HG03432 (cell line): ENCODE measurements at regions not wholly inside any gene's neighbourhood (a gene's known extent, or its start where the extent isn't known, plus 50 kb on each side); places are given as distances from the start of the nearest gene placed in this dataset.
"Not testable (repeated sequence)": the region's sequence is repeated elsewhere in the genome, so short reads cannot be mapped to it uniquely, and the experiment has no call there.

ENCODE experiments used
- ATAC-seq: cut with Tn5 transposase; IDR thresholded peaks from one replicate; pipeline ENCODE4 v1.9.1; 2021; ENCODE audit warnings: mild to moderate bottlenecking, moderate library complexity; ENCODE audit not compliant: unreplicated experiment

DNA sequence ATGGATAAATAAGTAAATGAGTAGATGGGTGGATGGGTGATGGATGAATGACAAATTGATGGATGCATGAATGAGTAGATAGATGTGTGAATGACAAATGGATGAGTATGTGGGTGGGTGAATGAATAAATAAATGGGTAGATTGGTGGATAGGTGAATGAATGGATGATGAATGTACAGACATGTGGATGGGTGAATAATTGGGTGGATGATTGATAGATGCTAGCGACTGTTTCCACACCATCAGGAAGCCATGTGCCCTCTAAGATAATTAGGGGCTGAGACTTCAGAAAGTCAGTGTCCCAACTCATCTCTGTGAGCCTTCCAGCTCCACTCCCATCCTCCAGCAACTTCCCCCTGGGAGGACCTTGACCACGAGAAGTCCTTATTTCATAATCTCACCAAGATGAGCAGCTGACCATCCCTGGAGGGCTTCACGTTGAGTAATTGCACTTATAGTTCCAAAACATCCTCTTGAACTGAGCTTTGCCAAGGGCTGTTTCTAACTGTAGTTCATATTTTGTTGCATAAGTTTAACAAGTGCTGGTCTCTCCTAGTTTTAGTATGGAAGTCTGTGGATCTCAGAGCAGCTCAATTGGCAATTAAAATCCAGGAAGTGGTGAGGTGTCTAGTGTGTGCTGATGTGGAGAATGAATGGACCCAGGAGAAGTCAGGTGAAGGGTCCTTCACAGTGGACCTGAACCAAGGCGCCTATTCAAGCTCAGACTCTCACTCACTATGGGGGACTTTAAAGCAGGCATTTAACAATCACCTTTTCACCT, 295.7 kb downstream of the ADGRD1 start:
- ATAC-seq = no peak

DNA sequence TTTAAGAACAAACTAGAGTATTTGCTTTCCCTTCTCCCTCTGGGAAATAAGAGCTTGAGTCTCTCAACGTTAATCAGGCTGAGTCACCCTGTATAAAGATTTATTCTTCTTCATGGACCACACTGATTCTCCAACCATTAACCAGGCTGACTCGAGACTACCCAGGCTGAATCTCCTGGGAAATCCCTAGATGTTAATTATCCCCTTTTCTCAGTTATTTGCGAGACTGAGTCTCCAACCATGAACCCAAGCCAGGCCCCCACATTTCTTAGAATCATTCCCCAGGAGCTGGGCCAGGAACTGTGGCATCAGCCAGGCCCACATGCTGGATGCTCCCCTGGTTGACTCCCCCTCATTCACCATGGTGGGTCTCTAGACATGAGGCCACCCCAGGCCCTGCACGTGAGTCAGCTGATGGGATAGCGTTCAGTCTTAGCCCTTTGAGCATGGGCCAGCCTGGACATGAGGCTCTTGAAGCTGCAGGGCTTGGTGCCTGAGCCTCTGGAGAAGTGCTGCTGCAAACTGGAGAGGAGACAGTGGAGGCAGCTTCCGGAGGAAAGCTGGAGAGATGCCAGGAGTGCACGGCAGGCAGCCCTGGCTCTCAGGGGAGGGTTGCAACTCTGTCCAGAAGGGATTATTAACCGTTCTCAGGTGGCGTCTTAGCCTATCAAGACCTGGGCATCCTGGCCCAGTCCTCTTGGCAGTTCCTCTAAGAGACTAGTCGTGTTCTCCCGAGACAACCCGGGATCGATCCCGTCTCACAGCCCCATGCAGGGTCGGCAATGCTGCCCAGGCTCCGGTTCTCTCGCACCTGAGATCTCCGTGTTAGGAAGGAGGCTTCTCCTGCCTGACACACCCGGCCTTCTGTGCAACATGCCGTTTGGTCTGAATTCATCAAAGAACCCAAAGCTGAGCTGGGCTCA, 296.6 kb downstream of the ADGRD1 start:
- ATAC-seq = no peak

DNA sequence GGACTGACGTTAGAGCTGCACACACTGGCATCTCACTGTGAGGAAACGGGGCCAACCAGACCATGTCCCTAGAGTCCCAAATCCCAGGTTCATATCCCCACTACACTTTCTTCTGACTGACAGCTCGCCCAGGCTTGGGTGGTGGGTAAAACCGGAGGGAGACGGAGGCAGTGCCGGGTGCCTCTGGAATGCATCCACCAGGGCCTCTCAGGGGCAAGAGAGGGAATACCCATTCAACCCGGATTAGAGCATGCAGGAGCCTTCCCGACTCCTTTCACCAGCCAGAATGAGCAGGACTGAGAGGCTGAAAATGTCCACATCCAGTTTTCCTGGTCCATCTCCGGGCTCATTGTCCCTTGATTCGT, 297.2 kb downstream of the ADGRD1 start:
- ATAC-seq = no peak

DNA sequence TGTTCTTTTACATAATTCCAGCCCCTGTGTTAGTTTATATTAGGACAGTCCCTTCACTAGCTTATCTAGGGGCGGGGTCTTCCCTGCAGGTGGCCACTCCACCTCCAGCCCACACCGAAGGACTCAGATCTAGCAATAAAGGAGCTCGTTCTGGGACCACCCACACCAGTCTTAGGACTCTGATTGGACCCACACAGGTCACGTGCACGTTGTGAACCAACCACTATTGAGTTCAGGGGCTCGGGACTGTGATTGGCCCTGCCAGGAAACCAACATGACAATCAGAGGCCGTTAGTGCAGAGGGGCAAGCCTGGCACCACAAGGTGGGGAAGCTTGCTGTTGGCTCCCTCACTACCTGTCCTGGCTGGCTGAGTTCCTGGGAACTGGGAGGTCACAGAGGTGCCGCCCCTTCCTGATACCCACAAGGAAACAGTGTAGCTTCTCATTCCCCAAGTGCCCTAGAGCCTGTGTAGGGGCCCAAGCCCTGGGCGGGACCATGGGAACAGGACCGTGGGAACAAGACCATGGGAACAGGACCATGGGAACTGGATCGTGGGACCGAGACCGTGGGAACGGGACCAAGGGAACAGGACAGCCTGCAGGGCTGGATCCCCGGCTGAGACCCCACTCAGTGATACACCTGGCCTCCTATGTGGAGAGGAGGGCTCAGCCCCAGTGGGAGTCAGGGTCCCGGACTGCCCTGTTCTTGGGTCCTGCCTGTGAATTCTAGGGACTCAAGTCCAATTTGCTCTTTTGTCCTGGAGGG, 297.8 kb downstream of the ADGRD1 start:
- ATAC-seq = no peak

DNA sequence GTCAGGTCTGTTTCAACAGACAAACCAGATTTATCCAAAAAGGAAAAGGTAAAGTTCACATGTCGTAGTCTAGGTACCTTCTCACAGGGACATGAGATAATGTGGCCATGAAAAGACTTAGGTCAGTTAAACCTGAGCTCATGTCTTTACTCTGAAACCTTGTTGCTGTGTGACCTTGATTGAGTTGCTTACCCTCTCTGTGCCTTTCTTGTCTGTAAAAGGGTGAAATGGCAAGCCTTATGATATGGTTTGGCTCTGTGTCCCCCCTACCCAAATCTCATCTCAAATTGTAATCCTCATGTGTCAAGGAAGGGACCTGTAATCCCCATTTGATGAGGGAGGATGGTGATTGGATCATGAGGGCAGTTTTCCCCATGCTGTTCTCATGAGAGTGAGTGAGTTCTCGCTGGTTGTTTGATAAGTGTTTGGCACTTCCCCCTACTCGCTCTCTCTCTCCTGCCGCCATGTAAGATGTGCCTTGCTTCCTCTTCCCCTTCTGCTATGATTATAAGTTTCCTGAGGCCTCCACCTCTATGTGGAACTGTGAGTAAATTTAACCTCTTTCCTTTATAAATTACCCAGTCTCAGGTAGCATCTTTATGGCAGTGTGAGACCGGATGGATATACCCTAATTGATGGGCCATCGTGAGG, 299.8 kb downstream of the ADGRD1 start:
- no peak for ATAC-seq

DNA sequence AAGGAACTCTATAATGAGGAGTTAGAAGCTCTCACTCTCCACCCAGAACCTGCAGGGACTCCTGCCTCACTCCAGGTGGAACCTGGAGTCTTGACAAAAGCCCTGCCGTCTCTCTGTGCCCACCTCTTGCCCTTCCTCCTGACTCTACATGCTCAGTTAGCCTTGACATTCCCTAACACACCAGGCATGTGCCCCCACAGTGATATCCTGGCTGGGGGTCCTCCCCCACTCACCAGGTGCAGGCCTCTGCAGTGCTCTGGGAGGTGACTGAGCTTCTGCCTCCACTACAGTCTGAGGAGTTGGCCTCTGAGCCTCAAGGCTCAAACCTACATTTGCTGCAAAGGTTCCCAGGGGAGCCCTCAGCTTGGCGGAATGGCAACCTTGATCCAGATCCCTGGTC, 300.7 kb downstream of the ADGRD1 start:
- ATAC-seq = no peak

DNA sequence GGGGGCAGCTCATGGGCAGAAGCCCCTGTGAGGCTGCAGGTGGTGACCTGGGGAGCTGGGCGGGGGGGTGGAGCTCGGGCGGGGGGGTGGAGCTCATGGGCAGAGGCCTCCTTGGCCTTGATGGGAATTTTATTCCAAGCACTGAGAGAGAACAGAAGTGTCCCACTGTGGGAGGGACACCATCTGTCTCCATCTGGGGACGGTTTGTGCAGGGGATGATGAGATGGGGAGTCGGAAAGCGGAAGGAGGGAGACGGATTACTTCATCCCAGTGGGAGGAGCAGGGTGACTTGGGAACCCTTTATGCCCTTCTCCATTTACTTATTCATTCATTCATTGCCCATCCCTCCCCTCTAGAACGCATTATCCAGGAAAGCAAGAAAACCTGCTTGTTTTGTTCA, 304.7 kb downstream of the ADGRD1 start:
- ATAC-seq = no peak

DNA sequence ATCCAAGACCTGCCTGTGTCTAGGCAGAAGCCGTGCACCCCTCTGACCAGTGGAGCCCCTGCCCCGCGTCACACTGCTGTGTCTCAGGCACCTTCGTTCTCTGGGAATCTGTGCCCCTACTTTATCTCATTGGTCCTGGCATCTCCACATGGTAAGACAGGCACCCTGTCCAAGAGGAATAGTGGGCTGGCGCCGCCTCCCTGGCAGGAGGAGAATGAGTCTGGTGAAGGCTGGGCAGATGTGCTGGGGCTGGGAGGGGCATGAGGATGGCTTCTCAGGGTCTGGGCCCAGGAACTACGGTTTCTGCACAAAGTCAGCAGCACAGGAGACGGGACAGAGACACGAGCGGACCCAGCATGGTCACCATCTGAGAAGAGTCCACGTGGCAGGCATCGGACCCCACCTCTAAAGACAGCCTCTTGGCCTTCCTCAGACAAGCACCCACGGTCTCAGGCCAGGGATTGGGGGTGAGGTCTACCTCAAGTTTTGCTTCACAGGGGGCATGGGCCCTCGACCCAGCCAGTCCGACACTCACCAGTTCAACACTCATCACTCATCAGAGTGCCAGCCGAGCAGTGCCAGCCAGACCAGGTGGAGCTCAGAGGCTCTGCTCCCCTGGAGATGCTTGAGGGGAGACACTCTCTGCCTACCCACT, 306.7 kb downstream of the ADGRD1 start:
- ATAC-seq = no peak

DNA sequence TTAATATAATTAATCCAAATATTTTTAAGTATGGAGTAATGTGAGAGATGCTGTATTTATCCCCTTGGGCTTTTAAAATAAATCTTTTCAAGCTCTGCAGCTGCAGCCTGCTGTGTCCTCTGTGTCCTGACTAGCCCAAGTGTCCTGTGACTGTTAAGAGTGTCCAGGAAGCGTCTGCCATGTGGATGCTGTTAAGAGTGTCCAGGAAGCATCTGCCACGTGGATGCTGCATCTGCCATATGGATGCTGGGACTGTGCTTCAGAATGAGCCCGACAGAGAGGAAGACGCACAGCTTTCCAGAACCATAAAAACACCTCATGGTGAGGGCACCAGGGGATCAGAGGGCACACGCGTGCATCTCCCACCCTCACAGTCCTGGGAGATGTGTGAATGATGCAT, 307.2 kb downstream of the ADGRD1 start:
- no peak for ATAC-seq

DNA sequence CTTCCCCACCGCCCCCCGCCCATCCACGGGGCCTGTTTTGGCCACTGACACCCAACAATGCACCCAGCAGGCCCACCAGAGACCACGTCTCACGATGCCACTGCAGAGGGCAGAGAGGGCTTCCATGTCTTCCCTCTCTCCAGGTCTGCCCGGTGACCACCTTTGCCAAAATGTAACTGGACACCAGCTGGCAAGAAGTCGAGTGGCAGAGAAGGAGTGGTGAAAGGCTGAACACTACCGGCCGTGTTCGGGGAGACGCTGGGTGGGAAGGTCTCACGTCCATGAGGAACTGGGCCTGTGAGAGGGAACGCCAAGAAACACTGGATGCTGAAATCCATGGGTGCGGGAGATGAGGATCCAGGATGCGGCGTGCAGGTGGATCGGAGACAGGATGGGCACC, 308.2 kb downstream of the ADGRD1 start:
- ATAC-seq = no peak

DNA sequence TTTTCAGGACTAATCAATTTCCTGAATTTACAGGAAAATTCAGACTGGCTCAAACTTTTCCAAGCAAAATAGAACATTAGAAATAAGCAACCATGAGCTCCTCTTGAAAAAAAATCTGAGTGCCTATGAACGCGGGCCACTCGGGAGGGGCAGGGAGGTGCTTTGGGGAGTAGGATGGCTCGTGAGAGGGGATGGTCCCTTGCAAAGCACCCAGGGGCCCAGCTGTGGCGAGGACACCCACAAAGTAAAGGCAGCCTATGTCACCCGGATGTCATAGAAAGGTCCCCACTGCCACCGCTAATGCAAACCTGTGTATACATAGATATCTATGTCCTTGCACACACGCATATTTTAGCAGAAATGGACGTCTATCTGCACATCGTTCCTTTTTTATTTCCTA, 309.9 kb downstream of the ADGRD1 start:
- no peak for ATAC-seq

DNA sequence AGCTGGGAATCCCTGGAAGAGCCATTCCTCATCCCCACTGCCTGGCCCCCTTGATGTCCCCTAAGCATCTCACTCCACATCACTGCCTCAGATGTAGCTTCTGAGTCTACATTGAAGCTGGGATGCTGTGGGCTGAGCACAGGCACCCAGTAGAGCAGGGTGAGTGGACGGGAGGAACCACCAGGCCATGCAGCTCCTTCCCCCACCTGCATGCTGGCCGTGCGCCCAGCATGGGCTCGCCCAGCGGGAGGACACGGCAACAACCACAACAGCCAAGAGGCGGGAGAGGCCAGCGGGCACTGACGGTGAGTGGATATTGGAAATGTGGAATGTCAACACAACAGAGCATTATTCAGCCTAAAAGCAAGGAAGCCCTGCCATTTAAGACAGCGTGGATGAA, 310.9 kb downstream of the ADGRD1 start:
- no peak for ATAC-seq

DNA sequence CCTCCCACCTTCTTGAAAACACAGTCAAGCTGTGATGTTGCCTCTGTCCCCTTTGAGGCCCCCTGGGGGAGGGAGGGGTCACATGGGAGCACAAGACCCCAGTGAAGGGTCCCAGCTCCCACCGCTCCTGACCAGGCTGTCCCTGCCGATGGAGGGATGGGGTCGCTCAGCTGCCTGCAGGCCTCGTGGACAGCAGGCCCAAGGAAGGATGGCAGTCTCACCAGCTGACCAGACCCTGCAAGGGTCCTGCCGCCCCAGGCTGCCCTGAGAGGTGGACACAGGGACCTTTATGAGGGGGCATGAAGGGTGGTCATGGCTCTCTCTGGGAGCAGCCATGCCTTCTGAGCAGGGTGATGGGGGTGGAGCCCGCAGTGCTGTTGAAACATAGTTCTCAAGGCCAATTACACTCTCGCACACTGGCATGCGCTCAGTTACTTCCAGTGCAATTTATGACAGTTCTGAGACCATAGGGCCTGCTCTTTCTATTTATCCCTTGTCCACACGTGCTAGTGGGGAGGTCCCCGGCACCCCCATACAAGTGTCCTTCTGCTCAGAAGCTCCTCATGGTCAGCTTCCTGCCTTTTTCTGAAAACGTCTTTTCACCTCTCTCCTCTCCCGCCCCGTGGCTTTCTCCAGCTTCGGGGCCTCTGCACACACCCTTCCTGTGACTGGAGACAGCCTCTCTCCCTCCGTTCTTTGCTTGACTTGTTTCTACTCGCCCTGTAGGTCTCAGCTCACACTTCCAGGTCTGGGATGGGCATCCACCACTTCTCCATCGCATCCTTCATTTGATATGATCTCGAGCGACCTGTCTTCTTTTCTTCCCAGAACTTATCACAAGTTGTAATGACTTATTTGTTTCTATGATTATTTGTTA, 313.1 kb downstream of the ADGRD1 start:
- no peak for ATAC-seq

DNA sequence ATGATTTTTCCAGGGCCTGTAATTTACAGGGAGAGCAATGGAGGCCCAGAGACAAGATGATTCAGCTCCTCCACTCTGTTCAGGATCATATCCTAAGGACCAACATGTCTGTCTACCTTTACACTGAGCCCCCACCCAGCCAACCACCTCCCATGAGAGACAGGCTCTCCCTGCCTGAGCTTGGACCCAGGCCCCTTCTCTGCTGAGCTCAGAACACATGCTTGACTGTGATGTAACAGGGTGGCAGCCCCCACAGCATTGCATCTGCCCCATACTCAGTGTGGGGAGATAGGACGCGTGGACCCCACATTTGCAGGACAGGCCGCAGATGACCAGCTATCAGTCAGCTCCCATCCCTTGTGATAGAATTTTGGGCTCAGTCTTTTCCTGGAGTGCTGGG, 313.9 kb downstream of the ADGRD1 start:
- no peak for ATAC-seq

DNA sequence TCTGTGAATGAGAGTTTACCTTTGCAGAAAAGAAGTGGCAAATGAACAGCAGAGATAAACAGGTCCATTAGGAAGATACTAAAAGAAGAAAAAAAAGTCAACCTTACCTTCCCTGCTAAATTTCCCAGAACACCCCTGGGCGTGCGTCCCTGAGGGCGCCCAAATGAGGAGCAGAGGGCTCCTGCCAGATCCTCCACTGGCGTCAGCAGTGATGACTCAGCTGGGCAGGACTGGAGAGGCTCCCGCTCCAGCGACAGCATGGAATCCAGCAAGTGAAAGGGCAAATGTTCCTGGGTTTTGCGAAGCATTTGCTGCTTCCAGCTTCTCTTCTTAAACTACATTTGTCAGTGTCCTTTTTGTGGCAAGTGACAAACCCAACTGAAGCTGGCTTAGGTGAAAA, 314.4 kb downstream of the ADGRD1 start:
- ATAC-seq = not testable (repeated sequence)

DNA sequence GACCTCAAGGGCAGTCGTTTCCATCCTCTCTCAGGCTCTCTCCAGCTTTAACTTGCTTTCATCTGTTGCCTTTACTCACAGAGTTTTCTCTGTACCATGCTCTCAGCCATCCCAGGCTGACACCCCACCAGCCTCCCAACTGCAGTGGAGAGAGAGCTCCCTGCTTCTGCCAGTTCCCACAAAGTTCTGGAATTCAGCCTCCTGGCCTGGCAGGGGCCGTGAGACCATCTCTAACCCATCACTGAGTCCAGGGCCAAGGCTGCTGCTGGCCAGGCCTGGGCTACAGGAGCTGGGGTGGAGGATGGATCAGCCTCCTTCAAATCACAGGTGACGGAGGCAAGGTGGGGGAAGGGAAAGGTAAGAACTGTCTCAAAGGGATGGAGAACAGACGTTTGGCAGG, 314.9 kb downstream of the ADGRD1 start:
- not testable (repeated sequence) for ATAC-seq

DNA sequence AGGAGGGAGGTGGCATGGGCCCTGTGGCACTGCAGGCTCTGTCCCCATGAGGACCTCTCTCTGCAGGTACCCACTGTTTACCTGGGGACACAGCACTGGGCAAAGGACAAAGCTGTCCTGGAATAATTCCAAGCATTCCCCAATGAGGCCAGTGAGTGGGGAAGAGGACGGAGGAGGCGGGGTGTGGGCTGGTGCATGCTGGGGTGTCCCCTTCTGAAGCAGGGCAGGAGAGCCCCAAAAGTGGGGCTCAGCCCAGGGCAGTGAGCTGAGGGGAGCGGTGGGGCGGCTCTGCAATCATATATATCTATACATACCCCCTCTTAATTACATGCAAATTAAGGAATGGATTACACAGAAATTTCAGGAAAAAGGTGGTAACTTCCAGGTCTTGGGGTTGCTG, 315.8 kb downstream of the ADGRD1 start:
- no peak for ATAC-seq

DNA sequence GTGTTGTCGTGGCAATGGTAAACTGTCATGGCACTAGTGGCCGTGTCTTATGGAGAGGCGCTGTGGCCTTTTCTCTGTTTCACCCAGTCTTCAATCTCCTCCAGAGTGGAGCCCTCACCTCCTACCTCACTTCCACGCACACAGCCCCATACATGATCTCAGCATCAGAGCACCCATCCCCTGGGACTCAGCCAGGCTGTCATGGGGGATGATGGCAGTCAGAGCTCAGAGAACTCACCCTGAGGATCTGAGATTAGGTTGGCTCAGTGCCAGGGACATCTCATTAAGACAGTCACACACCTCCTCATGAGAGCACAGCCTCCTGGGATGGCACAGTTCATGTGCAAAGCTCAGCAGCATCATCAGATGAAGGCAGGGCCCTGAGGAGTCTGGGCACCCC, 316.3 kb downstream of the ADGRD1 start:
- ATAC-seq = not testable (repeated sequence)

DNA sequence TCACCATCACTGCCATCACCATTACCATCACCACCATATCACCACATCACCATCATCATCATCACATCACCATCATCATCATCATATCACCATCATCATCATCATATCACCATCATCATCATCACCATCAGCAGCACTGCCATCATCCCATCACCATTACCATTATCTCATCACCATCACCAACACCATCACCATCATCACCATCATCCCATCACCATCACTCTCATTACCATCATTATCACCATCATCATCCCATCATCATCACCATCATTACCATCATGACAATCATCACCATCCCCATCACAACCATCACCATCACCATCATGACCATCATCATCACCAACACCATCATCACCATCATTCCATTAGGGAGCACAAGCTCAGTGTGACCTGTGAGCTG, 318.0 kb downstream of the ADGRD1 start:
- ATAC-seq = no peak
